ENCODE measurements at regions not wholly inside any gene's neighbourhood (a gene's known extent, or its start where the extent isn't known, plus 50 kb on each side); places are given as distances from the start of the nearest gene placed in this dataset.

GRCh38 chr12:59076622-59077021 is 156.3 kb upstream of the LRIG3 start:
- H3K4me1 ChIP-seq, result peaks cover 18 to 66% (median 23%) of the 10 kb centered on the region in 3 donors
- DNase-seq, result no peak
- WGBS, 2 donors, result 50 to 79% methylated on average over 1 of the region's 1 CpG
- H3K36me3 ChIP-seq, result no peaks in the 10 kb centered on the region
- H3K4me3 ChIP-seq, result no peak overlapping the region
- intact Hi-C loops (cut with DNase I), result no loop called here
- no peaks in the 10 kb centered on the region for H3K27me3 ChIP-seq
- peak overlapping the region; percentile 31 to 86 (median 80) for H3K27ac ChIP-seq
- H3K9me3 ChIP-seq, result no peaks in the 10 kb centered on the region
- TF ChIP-seq CTCF (IDR thresholded peaks at IDR 0.05) (no peak), POLR2A (IDR thresholded peaks at IDR 0.05) (no peak)

GRCh38 chr12:59075968-59076490 is 155.7 kb upstream of the LRIG3 start:
- Histone ChIP-seq H3K4me1 (peaks cover 18 to 61% (median 23%) of the 10 kb centered on the region in 3 donors), H3K27me3 (no peaks in the 10 kb centered on the region), H3K27ac (no peak overlapping the region), H3K36me3 (no peaks in the 10 kb centered on the region), H3K4me3 (no peak overlapping the region), H3K9me3 (no peaks in the 10 kb centered on the region)
- whole genome bisulfite sequencing, 2 donors, result 88 to 91% methylated on average over 4 of the region's 4 CpGs
- intact Hi-C loops (cut with DNase I), result no loop called here
- TF ChIP-seq CTCF (IDR thresholded peaks at IDR 0.05) (peak in 1 of 6 experiments; percentile 26), POLR2A (IDR thresholded peaks at IDR 0.05) (no peak)
- DNase-seq, result no peak

- DNase-seq, result no peak
- H3K4me1 ChIP-seq, result peaks cover 19 to 61% (median 22%) of the 10 kb centered on the region in 3 donors
- H3K27ac ChIP-seq, result no peak overlapping the region
- intact Hi-C loops (cut with DNase I), result no loop called here
- TF ChIP-seq POLR2A (IDR thresholded peaks at IDR 0.05) (no peak), CTCF (IDR thresholded peaks at IDR 0.05) (no peak)
- no peak overlapping the region for H3K4me3 ChIP-seq
- H3K9me3 ChIP-seq, result no peaks in the 10 kb centered on the region
- WGBS, 2 donors, result 74 to 76% methylated on average over 3 of the region's 3 CpGs
- no peaks in the 10 kb centered on the region for H3K27me3 ChIP-seq
- H3K36me3 ChIP-seq, result no peaks in the 10 kb centered on the region
Observed at GRCh38 chr12:59075141-59075540, 154.8 kb upstream of the LRIG3 start.

GRCh38 chr12:59070322-59070933 is 150.1 kb upstream of the LRIG3 start:
- intact Hi-C loops (cut with DNase I), result no loop called here
- Histone ChIP-seq H3K27ac (peak overlapping the region in 2 of 4 donors; percentile 2 to 14), H3K36me3 (no peaks in the 10 kb centered on the region), H3K4me3 (no peak overlapping the region), H3K9me3 (no peaks in the 10 kb centered on the region), H3K27me3 (no peaks in the 10 kb centered on the region), H3K4me1 (peaks cover 0 to 41% (median 5%) of the 10 kb centered on the region in 3 donors)
- whole genome bisulfite sequencing, 2 donors, result 13 to 17% methylated on average over 3 of the region's 3 CpGs
- TF ChIP-seq POLR2A (IDR thresholded peaks at IDR 0.05) (no peak), CTCF (IDR thresholded peaks at IDR 0.05) (no peak)
- DNase-seq, result no peak

- H3K27ac ChIP-seq, result no peak overlapping the region
- intact Hi-C loops (cut with DNase I), result no loop called here
- no peak overlapping the region for H3K4me3 ChIP-seq
- no peak for DNase-seq
- H3K4me1 ChIP-seq, result peaks cover 0 to 35% (median 5%) of the 10 kb centered on the region in 3 donors
- no peaks in the 10 kb centered on the region for H3K9me3 ChIP-seq
- no peaks in the 10 kb centered on the region for H3K27me3 ChIP-seq
- 16 to 31% methylated on average over 1 of the region's 1 CpG for WGBS, 2 donors
- no peak for TF ChIP-seq CTCF (IDR thresholded peaks at IDR 0.05)
- TF ChIP-seq POLR2A (IDR thresholded peaks at IDR 0.05), result no peak
- H3K36me3 ChIP-seq, result no peaks in the 10 kb centered on the region
Observed at GRCh38 chr12:59069516-59069915, 149.2 kb upstream of the LRIG3 start.

Measured in esophagus squamous epithelium (tissue), 5 donors.